ENCODE measurements at regions not wholly inside any gene's neighbourhood (a gene's known extent, or its start where the extent isn't known, plus 50 kb on each side); places are given as distances from the start of the nearest gene placed in this dataset.

DNA sequence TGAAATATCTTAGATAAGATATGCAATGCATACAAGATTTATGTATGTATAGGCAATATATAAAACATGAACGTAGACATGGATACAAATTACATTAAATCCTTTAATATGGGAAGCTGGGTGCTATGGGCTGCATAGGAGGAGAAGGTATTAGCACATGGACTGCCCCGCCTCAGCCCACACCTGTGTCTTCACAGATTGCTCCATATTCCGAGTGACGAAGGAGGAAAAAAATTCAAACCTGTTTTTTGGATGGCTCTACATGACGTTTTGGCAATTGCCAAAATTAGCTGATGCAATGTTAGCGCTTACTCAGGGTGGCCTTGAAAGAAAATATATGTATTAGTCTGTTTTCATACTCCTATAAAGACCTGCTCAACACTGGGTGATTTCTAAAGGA lies 223.4 kb upstream of the SLCO3A1 start:
- CTCF ChIA-PET, result no interaction called here
- Histone ChIP-seq H3F3A (replicated peaks; ENCODE audit: insufficient read depth) (no peaks in the 10 kb centered on the region), H4K20me1 (ENCODE audit: insufficient read depth) (no peaks in the 10 kb centered on the region), H3K79me2 (ENCODE audit: insufficient read depth) (no peaks in the 10 kb centered on the region), H2AFZ (ENCODE audit: low read depth) (no peak overlapping the region), H3K27me3 (ENCODE audit: insufficient read depth) (no peaks in the 10 kb centered on the region), H3K4me3 (ENCODE audit: low read depth in 2 of 2, low read length in 1 of 2) (no peak overlapping the region), H3K9me3 (no peaks in the 10 kb centered on the region), H3K4me2 (no peak overlapping the region), H3K4me1 (ENCODE audit: control insufficient read depth in 1 of 2, insufficient read depth in 2 of 2, low read depth in 1 of 2, low read length in 1 of 2) (peaks cover 0 to 18% of the 10 kb centered on the region in 2 experiments; a peak in 2 of 4 replicates), H3K27ac (ENCODE audit: low read depth in 2 of 2, low read length in 1 of 2) (no peak overlapping the region), H3K36me3 (replicated peaks in 1 of 2; ENCODE audit: control insufficient read depth in 1 of 2, insufficient read depth in 2 of 2, low read length in 1 of 2) (no peaks in the 10 kb centered on the region), H3K9me2 (no peaks in the 10 kb centered on the region), H3K9ac (no peak overlapping the region)
- WGBS (ENCODE audit: low lambda C conversion rate), result 59% methylated on average over 6 of the region's 6 CpGs
- DNase-seq, result no peak
- TF ChIP-seq, protein P1, sequence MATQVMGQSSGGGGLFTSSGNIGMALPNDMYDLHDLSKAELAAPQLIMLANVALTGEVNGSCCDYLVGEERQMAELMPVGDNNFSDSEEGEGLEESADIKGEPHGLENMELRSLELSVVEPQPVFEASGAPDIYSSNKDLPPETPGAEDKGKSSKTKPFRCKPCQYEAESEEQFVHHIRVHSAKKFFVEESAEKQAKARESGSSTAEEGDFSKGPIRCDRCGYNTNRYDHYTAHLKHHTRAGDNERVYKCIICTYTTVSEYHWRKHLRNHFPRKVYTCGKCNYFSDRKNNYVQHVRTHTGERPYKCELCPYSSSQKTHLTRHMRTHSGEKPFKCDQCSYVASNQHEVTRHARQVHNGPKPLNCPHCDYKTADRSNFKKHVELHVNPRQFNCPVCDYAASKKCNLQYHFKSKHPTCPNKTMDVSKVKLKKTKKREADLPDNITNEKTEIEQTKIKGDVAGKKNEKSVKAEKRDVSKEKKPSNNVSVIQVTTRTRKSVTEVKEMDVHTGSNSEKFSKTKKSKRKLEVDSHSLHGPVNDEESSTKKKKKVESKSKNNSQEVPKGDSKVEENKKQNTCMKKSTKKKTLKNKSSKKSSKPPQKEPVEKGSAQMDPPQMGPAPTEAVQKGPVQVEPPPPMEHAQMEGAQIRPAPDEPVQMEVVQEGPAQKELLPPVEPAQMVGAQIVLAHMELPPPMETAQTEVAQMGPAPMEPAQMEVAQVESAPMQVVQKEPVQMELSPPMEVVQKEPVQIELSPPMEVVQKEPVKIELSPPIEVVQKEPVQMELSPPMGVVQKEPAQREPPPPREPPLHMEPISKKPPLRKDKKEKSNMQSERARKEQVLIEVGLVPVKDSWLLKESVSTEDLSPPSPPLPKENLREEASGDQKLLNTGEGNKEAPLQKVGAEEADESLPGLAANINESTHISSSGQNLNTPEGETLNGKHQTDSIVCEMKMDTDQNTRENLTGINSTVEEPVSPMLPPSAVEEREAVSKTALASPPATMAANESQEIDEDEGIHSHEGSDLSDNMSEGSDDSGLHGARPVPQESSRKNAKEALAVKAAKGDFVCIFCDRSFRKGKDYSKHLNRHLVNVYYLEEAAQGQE (IDR thresholded peaks at IDR 0.05; ENCODE audit: low read depth, low read length), result no peak
- no peak for TF ChIP-seq MEF2A (IDR thresholded peaks at IDR 0.05; ENCODE audit: borderline replicate concordance, low read depth)
- TF ChIP-seq FOXJ3 (CRISPR knock-in tag; IDR thresholded peaks at IDR 0.05), result no peak
- TF ChIP-seq, protein P2, sequence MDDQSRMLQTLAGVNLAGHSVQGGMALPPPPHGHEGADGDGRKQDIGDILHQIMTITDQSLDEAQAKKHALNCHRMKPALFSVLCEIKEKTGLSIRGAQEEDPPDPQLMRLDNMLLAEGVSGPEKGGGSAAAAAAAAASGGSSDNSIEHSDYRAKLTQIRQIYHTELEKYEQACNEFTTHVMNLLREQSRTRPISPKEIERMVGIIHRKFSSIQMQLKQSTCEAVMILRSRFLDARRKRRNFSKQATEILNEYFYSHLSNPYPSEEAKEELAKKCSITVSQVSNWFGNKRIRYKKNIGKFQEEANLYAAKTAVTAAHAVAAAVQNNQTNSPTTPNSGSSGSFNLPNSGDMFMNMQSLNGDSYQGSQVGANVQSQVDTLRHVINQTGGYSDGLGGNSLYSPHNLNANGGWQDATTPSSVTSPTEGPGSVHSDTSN (IDR thresholded peaks at IDR 0.05), result no peak
- no peak for TF ChIP-seq FOSL2 (IDR thresholded peaks at IDR 0.05; ENCODE audit: borderline replicate concordance, low read depth)
- no peak for TF ChIP-seq NRF1 (IDR thresholded peaks at IDR 0.05; ENCODE audit: low read depth, low read length)
- no peak for TF ChIP-seq GATA2 (CRISPR knock-in tag; IDR thresholded peaks at IDR 0.05)
- TF ChIP-seq POLR2AphosphoS5 (IDR thresholded peaks at IDR 0.05; ENCODE audit: low read depth, low read length), result no peak
- no peak for TF ChIP-seq TEAD4 (IDR thresholded peaks at IDR 0.05; ENCODE audit: borderline replicate concordance, insufficient read depth)
- no peak for TF ChIP-seq GABPA (IDR thresholded peaks at IDR 0.05; ENCODE audit: low read depth)
- TF ChIP-seq SIN3A (IDR thresholded peaks at IDR 0.05; ENCODE audit: borderline replicate concordance, low read depth, low read length), result no peak
- no peak for TF ChIP-seq TAF1 (IDR thresholded peaks at IDR 0.05; ENCODE audit: borderline replicate concordance, low read depth, low read length)
- no peak for TF ChIP-seq EZH2phosphoT487 (IDR thresholded peaks at IDR 0.05; ENCODE audit: borderline replicate concordance, low read depth)
- TF ChIP-seq MXI1 (IDR thresholded peaks at IDR 0.05; ENCODE audit: low read depth, low read length), result no peak
- no peak for TF ChIP-seq RXRA (IDR thresholded peaks at IDR 0.05; ENCODE audit: borderline replicate concordance, low read depth)
- no peak for TF ChIP-seq EP300 (IDR thresholded peaks at IDR 0.05; ENCODE audit: borderline replicate concordance in 1 of 2, low read depth in 1 of 2, low read length in 1 of 2)
- TF ChIP-seq ELF1 (IDR thresholded peaks at IDR 0.05), result no peak
- TF ChIP-seq, protein P3, sequence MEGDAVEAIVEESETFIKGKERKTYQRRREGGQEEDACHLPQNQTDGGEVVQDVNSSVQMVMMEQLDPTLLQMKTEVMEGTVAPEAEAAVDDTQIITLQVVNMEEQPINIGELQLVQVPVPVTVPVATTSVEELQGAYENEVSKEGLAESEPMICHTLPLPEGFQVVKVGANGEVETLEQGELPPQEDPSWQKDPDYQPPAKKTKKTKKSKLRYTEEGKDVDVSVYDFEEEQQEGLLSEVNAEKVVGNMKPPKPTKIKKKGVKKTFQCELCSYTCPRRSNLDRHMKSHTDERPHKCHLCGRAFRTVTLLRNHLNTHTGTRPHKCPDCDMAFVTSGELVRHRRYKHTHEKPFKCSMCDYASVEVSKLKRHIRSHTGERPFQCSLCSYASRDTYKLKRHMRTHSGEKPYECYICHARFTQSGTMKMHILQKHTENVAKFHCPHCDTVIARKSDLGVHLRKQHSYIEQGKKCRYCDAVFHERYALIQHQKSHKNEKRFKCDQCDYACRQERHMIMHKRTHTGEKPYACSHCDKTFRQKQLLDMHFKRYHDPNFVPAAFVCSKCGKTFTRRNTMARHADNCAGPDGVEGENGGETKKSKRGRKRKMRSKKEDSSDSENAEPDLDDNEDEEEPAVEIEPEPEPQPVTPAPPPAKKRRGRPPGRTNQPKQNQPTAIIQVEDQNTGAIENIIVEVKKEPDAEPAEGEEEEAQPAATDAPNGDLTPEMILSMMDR (IDR thresholded peaks at IDR 0.05), result no peak
- TF ChIP-seq YY1 (IDR thresholded peaks at IDR 0.05; ENCODE audit: low read depth), result no peak
- POLR2A ChIA-PET, result no interaction called here
